PC-3 (cell line): ENCODE measurements at regions not wholly inside any gene's neighbourhood (a gene's known extent, or its start where the extent isn't known, plus 50 kb on each side); places are given as distances from the start of the nearest gene placed in this dataset.

Source experiments
- ATAC-seq: fragments of 200-7000 bp; cut with Tn5 transposase; 2 replicates; pipeline ENCODE4 v1.9.1; 2020; ENCODE audit warnings: mild to moderate bottlenecking, moderate library complexity
- BruUV-seq: library from RNA; stranded (reverse); fragments of 400-500 nt; replicated peaks from 2 replicates; lab custom pipeline; 2021; lab: Mats Ljungman, UMichigan
- CTCF ChIA-PET: fragments of 300-600 bp; sonication (Branson Sonifier 250); formaldehyde crosslinking; loops from one replicate; lab custom pipeline; 2022; ENCODE audit warnings: antibody characterized with exemption; lab: Charles Lee
- POLR2A ChIA-PET: fragments of 300-600 bp; sonication (Branson Sonifier 250); formaldehyde crosslinking; loops from one replicate; lab custom pipeline; 2022; ENCODE audit warnings: antibody characterized with exemption; ENCODE audit not compliant: unreplicated experiment; lab: Charles Lee
- DNase-seq: peaks from one replicate; pipeline ENCODE4 v3.0.0-alpha.2; 2015
- H2AFZ ChIP-seq: fragments of 300-600 bp; sonication (generic); 2 replicates; pipeline ENCODE4 v1.6.0; 2016; ENCODE audit warnings: antibody characterized with exemption, low read length
- H3F3A ChIP-seq: fragments of 300-600 bp; sonication (generic); one replicate; pipeline ENCODE4 v1.6.0; 2017; ENCODE audit warnings: antibody characterized with exemption, low read length, control low read depth, mild to moderate bottlenecking; ENCODE audit not compliant: unreplicated experiment
- H3K27ac ChIP-seq: fragments of 300-600 bp; sonication (generic); 2 replicates; pipeline ENCODE4 v1.5.1; 2016; ENCODE audit warnings: mild to moderate bottlenecking, low read length
- H3K27me3 ChIP-seq: fragments of 300-600 bp; sonication (generic); 2 replicates; pipeline ENCODE4 v1.6.1; 2016; ENCODE audit warnings: low read length, mixed read lengths
- H3K36me3 ChIP-seq: fragments of 300-600 bp; sonication (generic); 2 replicates; pipeline ENCODE4 v1.6.1; 2016; ENCODE audit warnings: low read depth, mixed run types, low read length, mixed read lengths
- H3K4me1 ChIP-seq: fragments of 300-600 bp; sonication (generic); 2 replicates; pipeline ENCODE4 v1.5.1; 2016; ENCODE audit warnings: low read length; ENCODE audit not compliant: insufficient read depth
- H3K4me2 ChIP-seq: fragments of 300-600 bp; sonication (generic); 2 replicates; pipeline ENCODE4 v1.6.0; 2016; ENCODE audit warnings: low read length
- H3K4me3 ChIP-seq: fragments of 300-600 bp; sonication (generic); 2 replicates; pipeline ENCODE4 v1.5.1; 2016; ENCODE audit warnings: mild to moderate bottlenecking, low read length, mixed read lengths
- H3K79me2 ChIP-seq: fragments of 300-600 bp; sonication (generic); 2 replicates; pipeline ENCODE4 v1.6.1; 2017; ENCODE audit warnings: low read length, mixed read lengths
- H3K9ac ChIP-seq: fragments of 300-600 bp; sonication (generic); 2 replicates; pipeline ENCODE4 v1.6.0; 2016; ENCODE audit warnings: mild to moderate bottlenecking, low read length
- H3K9me2 ChIP-seq: fragments of 300-600 bp; sonication (generic); replicated peaks from 2 replicates; pipeline ENCODE4 v1.6.1; 2016; ENCODE audit warnings: mixed run types, low read length, mixed read lengths
- H3K9me3 ChIP-seq: fragments of 300-600 bp; sonication (generic); 2 replicates; pipeline ENCODE4 v1.6.1; 2016; ENCODE audit warnings: low read length, mixed read lengths
- H4K20me1 ChIP-seq: fragments of 300-600 bp; sonication (generic); 2 replicates; pipeline ENCODE4 v1.6.1; 2016; ENCODE audit warnings: low read length, mixed read lengths
- CTCF ChIP-seq: fragments of 300-600 bp; sonication (generic); conservative IDR thresholded peaks from 2 replicates; pipeline ENCODE4 v1.5.1; 2017; ENCODE audit warnings: antibody characterized with exemption, low read depth, mild to moderate bottlenecking, low read length
- EZH2 ChIP-seq: fragments of 300-600 bp; sonication (generic); IDR thresholded peaks from one replicate; pipeline ENCODE4 v1.6.1; 2017; ENCODE audit warnings: antibody characterized with exemption, mild to moderate bottlenecking, low read length; ENCODE audit not compliant: unreplicated experiment
- EZH2phosphoT487 ChIP-seq: fragments of 300-600 bp; sonication (generic); IDR thresholded peaks from 2 replicates; pipeline ENCODE4 v1.6.1; 2018; ENCODE audit warnings: mild to moderate bottlenecking, antibody characterized with exemption, low read length, borderline replicate concordance
- intact Hi-C: fragments of 100-400 bp; cut with micrococcal nuclease; formaldehyde crosslinking; loops from 2 replicates; pipeline ENCODE4 v1.9.0; 2023

GRCh38 chr5:117110548-117110947, 535.9 kb upstream of the SEMA6A start:
- Histone ChIP-seq H3K27me3 (no peaks in the 10 kb centered on the region), H4K20me1 (no peaks in the 10 kb centered on the region), H3K4me3 (no peak overlapping the region), H2AFZ (no peak overlapping the region), H3K36me3 (no peaks in the 10 kb centered on the region), H3K27ac (no peak overlapping the region), H3F3A (no peaks in the 10 kb centered on the region), H3K9me3 (no peaks in the 10 kb centered on the region), H3K9ac (no peak overlapping the region), H3K4me1 (no peaks in the 10 kb centered on the region), H3K9me2 (no peaks in the 10 kb centered on the region), H3K4me2 (no peak overlapping the region), H3K79me2 (no peaks in the 10 kb centered on the region)
- no peak for DNase-seq
- ATAC-seq: no peak
- intact Hi-C loops: no loop called here
- no peak for TF ChIP-seq CTCF
- no peak for TF ChIP-seq EZH2
- TF ChIP-seq EZH2phosphoT487: no peak
- ChIA-PET POLR2A (no interaction called here), CTCF (no interaction called here)
- BruUV-seq: no TSS peak

- H3K9ac ChIP-seq: no peak overlapping the region
- intact Hi-C loops: no loop called here
- DNase-seq (no peak), ATAC-seq (no peak)
- H3K36me3 ChIP-seq: no peaks in the 10 kb centered on the region
- no TSS peak for BruUV-seq
- no peak overlapping the region for H3K4me3 ChIP-seq
- H3K27ac ChIP-seq: no peak overlapping the region
- CTCF ChIA-PET: no interaction called here
- H3K9me2 ChIP-seq: no peaks in the 10 kb centered on the region
- POLR2A ChIA-PET: no interaction called here
- H3F3A ChIP-seq: no peaks in the 10 kb centered on the region
- no peaks in the 10 kb centered on the region for H4K20me1 ChIP-seq
- no peak overlapping the region for H3K4me2 ChIP-seq
- TF ChIP-seq EZH2phosphoT487 (no peak), CTCF (no peak), EZH2 (no peak)
- no peaks in the 10 kb centered on the region for H3K4me1 ChIP-seq
- no peak overlapping the region for H2AFZ ChIP-seq
- no peaks in the 10 kb centered on the region for H3K27me3 ChIP-seq
- no peaks in the 10 kb centered on the region for H3K79me2 ChIP-seq
- H3K9me3 ChIP-seq: no peaks in the 10 kb centered on the region
These were observed 533.2 kb upstream of the SEMA6A start for GRCh38 chr5:117107859-117108258.

GRCh38 chr5:117103703-117104102, 529.1 kb upstream of the SEMA6A start:
- H3K27ac ChIP-seq: no peak overlapping the region
- H3F3A ChIP-seq: no peaks in the 10 kb centered on the region
- BruUV-seq: no TSS peak
- no peak overlapping the region for H2AFZ ChIP-seq
- H3K79me2 ChIP-seq: no peaks in the 10 kb centered on the region
- no peak overlapping the region for H3K9ac ChIP-seq
- H3K36me3 ChIP-seq: no peaks in the 10 kb centered on the region
- H3K9me2 ChIP-seq: no peaks in the 10 kb centered on the region
- intact Hi-C loops: no loop called here
- H3K4me2 ChIP-seq: no peak overlapping the region
- H3K27me3 ChIP-seq: no peaks in the 10 kb centered on the region
- H3K9me3 ChIP-seq: no peaks in the 10 kb centered on the region
- DNase-seq (no peak), ATAC-seq (no peak)
- POLR2A ChIA-PET: no interaction called here
- TF ChIP-seq CTCF (no peak), EZH2 (no peak), EZH2phosphoT487 (no peak)
- CTCF ChIA-PET: no interaction called here
- no peaks in the 10 kb centered on the region for H4K20me1 ChIP-seq
- no peak overlapping the region for H3K4me3 ChIP-seq
- no peaks in the 10 kb centered on the region for H3K4me1 ChIP-seq
